Stimulated activated naive CD8-positive, alpha-beta T cell treated with anti-CD3 and anti-CD28 coated beads, Interleukin-15, amount 100 ng/mL, for 72 hours (primary cell): ENCODE measurements at regions not wholly inside any gene's neighbourhood (a gene's known extent, or its start where the extent isn't known, plus 50 kb on each side); places are given as distances from the start of the nearest gene placed in this dataset.

ENCODE experiments used
- ATAC-seq: fragments of 150-1000 bp; cut with Tn5 transposase; 2 replicates; pipeline ENCODE4 v1.10.0; 2021; ENCODE audit warnings: mild to moderate bottlenecking, moderate library complexity
- DNase-seq, 2 donors: peaks; one replicate each; pipeline ENCODE4 v3.0.0; 2021 to 2022
- H3K27ac Mint-ChIP-seq, 2 donors: one replicate each; pipeline ENCODE4 v1.8.0; 2022; ENCODE audit warnings: mild to moderate bottlenecking in 2 of 2, mixed read lengths in 2 of 2, moderate library complexity in 2 of 2
- H3K27me3 Mint-ChIP-seq: one replicate; pipeline ENCODE4 v1.8.0; 2022; ENCODE audit warnings: mixed read lengths
- H3K4me1 Mint-ChIP-seq: one replicate; pipeline ENCODE4 v1.8.0; 2022; ENCODE audit warnings: mild to moderate bottlenecking, mixed read lengths
- H3K4me3 Mint-ChIP-seq, 2 donors: one replicate each; pipeline ENCODE4 v1.8.0; 2022; ENCODE audit warnings: mild to moderate bottlenecking in 2 of 2, mixed read lengths in 2 of 2, moderate library complexity in 1 of 2
- H3K9me3 Mint-ChIP-seq, 2 donors: one replicate each; pipeline ENCODE4 v1.8.0; 2022; ENCODE audit warnings: mixed read lengths in 2 of 2

GRCh38 chr3:69565316-69565715, 173.9 kb upstream of the MITF start:
- DNase-seq (no peak), ATAC-seq (no peak)
- Mint-ChIP-seq H3K4me3 (no peak overlapping the region), H3K27ac (no peak overlapping the region), H3K9me3 (peaks cover 8 to 13% of the 10 kb centered on the region in 2 donors), H3K27me3 (peaks cover 7% of the 10 kb centered on the region), H3K4me1 (no peaks in the 10 kb centered on the region)

- peaks cover 7% of the 10 kb centered on the region for H3K27me3 Mint-ChIP-seq
- no peak overlapping the region for H3K27ac Mint-ChIP-seq
- ATAC-seq (no peak), DNase-seq (no peak)
- H3K4me3 Mint-ChIP-seq = no peak overlapping the region
- no peaks in the 10 kb centered on the region for H3K4me1 Mint-ChIP-seq
- peaks cover 8 to 13% of the 10 kb centered on the region in 2 donors for H3K9me3 Mint-ChIP-seq
Measured at GRCh38 chr3:69563981-69564380, 175.3 kb upstream of the MITF start.

- H3K9me3 Mint-ChIP-seq = peaks cover 8 to 13% of the 10 kb centered on the region in 2 donors
- DNase-seq = no peak
- H3K27ac Mint-ChIP-seq = no peak overlapping the region
- peaks cover 7% of the 10 kb centered on the region for H3K27me3 Mint-ChIP-seq
- ATAC-seq = no peak
- H3K4me3 Mint-ChIP-seq = no peak overlapping the region
- H3K4me1 Mint-ChIP-seq = no peaks in the 10 kb centered on the region
Measured at GRCh38 chr3:69563151-69563550, 176.1 kb upstream of the MITF start.

GRCh38 chr3:69562020-69562419, 176.1 kb upstream of the FRMD4B start:
- Mint-ChIP-seq H3K27ac (no peak overlapping the region), H3K4me1 (no peaks in the 10 kb centered on the region)
- ATAC-seq = no peak

GRCh38 chr3:69560818-69561217, 174.9 kb upstream of the FRMD4B start:
- Mint-ChIP-seq H3K9me3 (peaks cover 0 to 1% of the 10 kb centered on the region in 2 donors), H3K27me3 (no peaks in the 10 kb centered on the region), H3K27ac (peak overlapping the region in 1 of 2 donors; percentile 12), H3K4me3 (no peak overlapping the region), H3K4me1 (no peaks in the 10 kb centered on the region)
- ATAC-seq = no peak
- DNase-seq = no peak

More at GRCh38 chr3:69562020-69562419, 176.1 kb upstream of the FRMD4B start:
- Mint-ChIP-seq H3K27me3 (peaks cover 2% of the 10 kb centered on the region), H3K4me3 (no peak overlapping the region), H3K9me3 (peaks cover 5 to 8% of the 10 kb centered on the region in 2 donors)
- no peak for DNase-seq

- Mint-ChIP-seq H3K9me3 (no peaks in the 10 kb centered on the region), H3K27ac (no peak overlapping the region), H3K4me1 (no peaks in the 10 kb centered on the region), H3K4me3 (no peak overlapping the region), H3K27me3 (peaks cover 1% of the 10 kb centered on the region)
- DNase-seq = no peak
- ATAC-seq = no peak
Measured at GRCh38 chr3:69560116-69560515, 174.2 kb upstream of the FRMD4B start.

GRCh38 chr3:69558912-69559311, 173.0 kb upstream of the FRMD4B start:
- Mint-ChIP-seq H3K4me3 (no peak overlapping the region), H3K27ac (no peak overlapping the region), H3K9me3 (no peaks in the 10 kb centered on the region), H3K27me3 (peaks cover 8% of the 10 kb centered on the region), H3K4me1 (no peaks in the 10 kb centered on the region)
- no peak for ATAC-seq
- no peak for DNase-seq

- Mint-ChIP-seq H3K9me3 (no peaks in the 10 kb centered on the region), H3K4me3 (no peak overlapping the region), H3K27ac (no peak overlapping the region), H3K4me1 (no peaks in the 10 kb centered on the region), H3K27me3 (peaks cover 8% of the 10 kb centered on the region)
- DNase-seq (no peak), ATAC-seq (no peak)
Measured at GRCh38 chr3:69554576-69554975, 168.7 kb upstream of the FRMD4B start.

GRCh38 chr3:69553888-69554287, 168.0 kb upstream of the FRMD4B start:
- Mint-ChIP-seq H3K4me1 (no peaks in the 10 kb centered on the region), H3K27ac (no peak overlapping the region), H3K9me3 (no peaks in the 10 kb centered on the region), H3K27me3 (peaks cover 8% of the 10 kb centered on the region), H3K4me3 (no peak overlapping the region)
- DNase-seq (no peak), ATAC-seq (no peak)

- Mint-ChIP-seq H3K27ac (no peak overlapping the region), H3K9me3 (no peaks in the 10 kb centered on the region), H3K4me1 (no peaks in the 10 kb centered on the region), H3K27me3 (peaks cover 18% of the 10 kb centered on the region), H3K4me3 (no peak overlapping the region)
- no peak for DNase-seq
- no peak for ATAC-seq
Measured at GRCh38 chr3:69547461-69547880, 161.6 kb upstream of the FRMD4B start.

GRCh38 chr3:69542805-69543429, 157.0 kb upstream of the FRMD4B start:
- peaks cover 15% of the 10 kb centered on the region for H3K4me1 Mint-ChIP-seq
- peaks cover 49% of the 10 kb centered on the region for H3K27me3 Mint-ChIP-seq
- ATAC-seq = no peak
- no peak overlapping the region for H3K4me3 Mint-ChIP-seq
- no peak overlapping the region for H3K27ac Mint-ChIP-seq
- no peak for DNase-seq
- no peaks in the 10 kb centered on the region for H3K9me3 Mint-ChIP-seq

- DNase-seq (no peak), ATAC-seq (peak; percentile 48)
- Mint-ChIP-seq H3K27me3 (peaks cover 49% of the 10 kb centered on the region), H3K27ac (no peak overlapping the region), H3K4me1 (peaks cover 15% of the 10 kb centered on the region), H3K4me3 (no peak overlapping the region), H3K9me3 (no peaks in the 10 kb centered on the region)
Measured at GRCh38 chr3:69542089-69542804, 156.4 kb upstream of the FRMD4B start.

- peaks cover 15% of the 10 kb centered on the region for H3K4me1 Mint-ChIP-seq
- H3K27ac Mint-ChIP-seq = no peak overlapping the region
- DNase-seq = peak in 1 of 2 donors; percentile 11
- peaks cover 49% of the 10 kb centered on the region for H3K27me3 Mint-ChIP-seq
- H3K4me3 Mint-ChIP-seq = no peak overlapping the region
- no peaks in the 10 kb centered on the region for H3K9me3 Mint-ChIP-seq
- peak; percentile 28 for ATAC-seq
Measured at GRCh38 chr3:69541711-69542088, 155.8 kb upstream of the FRMD4B start.

GRCh38 chr3:69540706-69541581, 155.1 kb upstream of the FRMD4B start:
- Mint-ChIP-seq H3K4me3 (peak overlapping the region; percentile 20 to 49), H3K27ac (no peak overlapping the region), H3K9me3 (no peaks in the 10 kb centered on the region), H3K4me1 (peaks cover 15% of the 10 kb centered on the region), H3K27me3 (peaks cover 49% of the 10 kb centered on the region)
- ATAC-seq = no peak
- no peak for DNase-seq

GRCh38 chr3:69539134-69539533, 153.2 kb upstream of the FRMD4B start:
- ATAC-seq = no peak
- Mint-ChIP-seq H3K4me3 (no peak overlapping the region), H3K27me3 (peaks cover 47% of the 10 kb centered on the region)

GRCh38 chr3:69538281-69538680, 152.4 kb upstream of the FRMD4B start:
- no peak for ATAC-seq
- peaks cover 38% of the 10 kb centered on the region for H3K27me3 Mint-ChIP-seq
- no peak overlapping the region for H3K4me3 Mint-ChIP-seq
- DNase-seq = no peak
- H3K27ac Mint-ChIP-seq = no peak overlapping the region
- H3K9me3 Mint-ChIP-seq = no peaks in the 10 kb centered on the region
- peaks cover 15% of the 10 kb centered on the region for H3K4me1 Mint-ChIP-seq

More at GRCh38 chr3:69539134-69539533, 153.2 kb upstream of the FRMD4B start:
- Mint-ChIP-seq H3K9me3 (no peaks in the 10 kb centered on the region), H3K27ac (no peak overlapping the region), H3K4me1 (peaks cover 15% of the 10 kb centered on the region)
- DNase-seq = no peak
